HCT116 (cell line): ENCODE measurements at regions not wholly inside any gene's neighbourhood (a gene's known extent, or its start where the extent isn't known, plus 50 kb on each side); places are given as distances from the start of the nearest gene placed in this dataset.

Experiments used
- ATAC-seq: fragments of 200-7000 bp; cut with Tn5 transposase; 2 replicates; pipeline ENCODE4 v1.9.1; 2020; ENCODE audit warnings: mild to moderate bottlenecking, moderate library complexity
- BruUV-seq: library from RNA; stranded (reverse); fragments of 400-500 nt; replicated peaks from 2 replicates; lab custom pipeline; 2021; lab: Mats Ljungman, UMichigan
- CTCF ChIA-PET: fragments of 300-600 bp; sonication (Branson Sonifier 250); formaldehyde crosslinking; loops from one replicate; lab custom pipeline; 2021; ENCODE audit warnings: antibody characterized with exemption; lab: Charles Lee
- POLR2A ChIA-PET: fragments of 300-600, 350-600 bp; sonication (Branson Sonifier 250); formaldehyde crosslinking; loops from one replicate; lab custom pipeline; 2021; ENCODE audit warnings: antibody characterized with exemption; lab: Charles Lee
- RAD21 ChIA-PET, 2 experiments: fragments of 300-600 bp; sonication (Branson Sonifier 250); formaldehyde crosslinking; loops; one replicate each; lab custom pipeline; 2023; ENCODE audit warnings: low total read pairs in 2 of 2; ENCODE audit not compliant: uncharacterized antibody in 2 of 2, unreplicated experiment in 2 of 2, low non-redundant PET in 1 of 2; lab: Charles Lee
- DNase-seq: peaks from one replicate; pipeline ENCODE4 v3.0.0-alpha.2; 2010; ENCODE audit warnings: low read depth, low spot score
- H2AFZ ChIP-seq: fragments of 200-600 bp; shearing (Covaris generic), sonication (generic); 2 replicates; pipeline ENCODE4 v1.6.1; 2017; ENCODE audit warnings: low read depth, mixed run types, mixed read lengths, antibody characterized with exemption, low read length; ENCODE audit not compliant: poor library complexity, severe bottlenecking
- H3K27ac ChIP-seq: 2 replicates; pipeline ENCODE4 v1.5.1; 2012; ENCODE audit warnings: low read depth, low read length
- H3K27me3 ChIP-seq: fragments of 200-600 bp; sonication (generic); 2 replicates; pipeline ENCODE4 v1.6.1; 2016; ENCODE audit warnings: mixed run types, low read length, mixed read lengths; ENCODE audit not compliant: insufficient read depth
- H3K36me3 ChIP-seq, 2 experiments: fragments of 200-500 bp in 1 of 2; fragments of 200-600 bp in 1 of 2; sonication (Bioruptor generic) in 1 of 2; sonication (generic) in 1 of 2; 2 replicates each; pipeline versions ENCODE4 v1.5.1 to v1.6.1; 2014 to 2016; ENCODE audit warnings: low read length in 2 of 2, inconsistent platforms in 1 of 2, mixed read lengths in 1 of 2, mixed run types in 1 of 2; ENCODE audit not compliant: insufficient read depth in 2 of 2, control insufficient read depth in 1 of 2
- H3K4me1 ChIP-seq, 2 experiments: fragments of 200-600 bp in 1 of 2; sonication (generic) in 1 of 2; 2 replicates each; pipeline versions ENCODE4 v1.5.1 to v1.6.1; 2012 to 2017; ENCODE audit warnings: low read length in 2 of 2, inconsistent platforms in 1 of 2, mild to moderate bottlenecking in 1 of 2, mixed read lengths in 1 of 2, mixed run types in 1 of 2, moderate library complexity in 1 of 2; ENCODE audit not compliant: insufficient read depth in 2 of 2, control insufficient read depth in 1 of 2
- H3K4me2 ChIP-seq: fragments of 200-600 bp; sonication (generic); 2 replicates; pipeline ENCODE4 v1.6.1; 2017; ENCODE audit warnings: mixed run types, low read length, mixed read lengths
- H3K4me3 ChIP-seq, 2 experiments: fragments of 200-600 bp in 1 of 2; sonication (generic) in 1 of 2; replicated peaks in 1 of 2; 2 replicates each; pipeline ENCODE4 v1.5.1; 2011 to 2016; ENCODE audit warnings: low read length in 2 of 2, control low read depth in 1 of 2, low read depth in 1 of 2, mild to moderate bottlenecking in 1 of 2, mixed read lengths in 1 of 2, mixed run types in 1 of 2
- H3K79me2 ChIP-seq: fragments of 200-600 bp; sonication (generic); 2 replicates; pipeline ENCODE4 v1.6.1; 2017; ENCODE audit warnings: mild to moderate bottlenecking, mixed run types, low read length, moderate library complexity, mixed read lengths; ENCODE audit not compliant: insufficient read depth
- H3K9ac ChIP-seq: fragments of 200-600 bp; sonication (generic); 2 replicates; pipeline ENCODE4 v1.6.1; 2016; ENCODE audit warnings: low read length, mixed read lengths
- H3K9me2 ChIP-seq: fragments of 200-600 bp; sonication (generic), shearing (Covaris generic); 2 replicates; pipeline ENCODE4 v1.6.1; 2017; ENCODE audit warnings: mixed run types, mild to moderate bottlenecking, moderate library complexity; ENCODE audit not compliant: insufficient read depth
- H3K9me3 ChIP-seq, 2 experiments: fragments of 200-500 bp in 1 of 2; fragments of 200-600 bp in 1 of 2; sonication (Bioruptor generic) in 1 of 2; sonication (generic) in 1 of 2; 2 replicates each; pipeline ENCODE4 v1.6.1; 2014 to 2017; ENCODE audit warnings: low read length in 2 of 2, mixed read lengths in 2 of 2, inconsistent platforms in 1 of 2, low read depth in 1 of 2, mild to moderate bottlenecking in 1 of 2, mixed run types in 1 of 2, moderate library complexity in 1 of 2; ENCODE audit not compliant: control insufficient read depth in 1 of 2, insufficient read depth in 1 of 2
- H4K20me1 ChIP-seq: fragments of 200-600 bp; sonication (generic), shearing (Covaris generic); 2 replicates; pipeline ENCODE4 v1.6.1; 2017; ENCODE audit warnings: mixed run types, mild to moderate bottlenecking, moderate library complexity; ENCODE audit not compliant: insufficient read depth
- CBX3 ChIP-seq: IDR thresholded peaks from 2 replicates; pipeline ENCODE4 v1.6.1; 2012; ENCODE audit warnings: low read depth
- CEBPB ChIP-seq: IDR thresholded peaks from 2 replicates; pipeline ENCODE4 v1.6.1; 2012; ENCODE audit warnings: low read depth
- CTCF ChIP-seq, 3 experiments: fragments of 200-600 bp in 1 of 3; sonication (generic) in 1 of 3; IDR thresholded peaks in 2 of 3; conservative IDR thresholded peaks in 1 of 3; 2 replicates each; pipeline ENCODE4 v1.5.1; 2012 to 2017; ENCODE audit warnings: low read depth in 2 of 3, low read length in 2 of 3, antibody characterized with exemption in 1 of 3, borderline replicate concordance in 1 of 3, control low read depth in 1 of 3, mild to moderate bottlenecking in 1 of 3, mixed read lengths in 1 of 3, mixed run types in 1 of 3, moderate library complexity in 1 of 3; ENCODE audit not compliant: insufficient read depth in 1 of 3
- EGR1 ChIP-seq: IDR thresholded peaks from 2 replicates; pipeline ENCODE4 v1.6.1; 2012; ENCODE audit warnings: low read depth
- ELF1 ChIP-seq: IDR thresholded peaks from 2 replicates; pipeline ENCODE4 v1.6.1; 2012; ENCODE audit warnings: low read depth, borderline replicate concordance
- EZH2 ChIP-seq: fragments of 200-600 bp; sonication (generic); IDR thresholded peaks from 2 replicates; pipeline ENCODE4 v1.6.1; 2017; ENCODE audit warnings: antibody characterized with exemption, mixed run types
- EZH2phosphoT487 ChIP-seq: fragments of 200-600 bp; IDR thresholded peaks from 2 replicates; pipeline ENCODE4 v1.6.1; 2018; ENCODE audit warnings: antibody characterized with exemption, borderline replicate concordance
- FOSL1 ChIP-seq: IDR thresholded peaks from 2 replicates; pipeline ENCODE4 v1.6.1; 2012; ENCODE audit warnings: low read depth
- MAX ChIP-seq: IDR thresholded peaks from 2 replicates; pipeline ENCODE4 v1.6.1; 2012
- POLR2A ChIP-seq: IDR thresholded peaks from 2 replicates; pipeline ENCODE4 v1.7.0; 2011; ENCODE audit warnings: borderline replicate concordance; ENCODE audit not compliant: insufficient read depth, insufficient read length; ENCODE audit errors: extremely low read depth
- POLR2AphosphoS5 ChIP-seq: IDR thresholded peaks from 2 replicates; pipeline ENCODE4 v1.6.1; 2011; ENCODE audit warnings: mild to moderate bottlenecking, low read depth, low read length, moderate library complexity
- REST ChIP-seq: IDR thresholded peaks from 2 replicates; pipeline ENCODE4 v1.6.1; 2012; ENCODE audit warnings: low read depth
- SIN3A ChIP-seq: IDR thresholded peaks from 2 replicates; pipeline ENCODE4 v1.6.1; 2012; ENCODE audit warnings: low read depth
- SP1 ChIP-seq: IDR thresholded peaks from 2 replicates; pipeline ENCODE4 v1.6.1; 2012; ENCODE audit warnings: low read depth
- SRF ChIP-seq: IDR thresholded peaks from 2 replicates; pipeline ENCODE4 v1.6.1; 2012; ENCODE audit warnings: low read depth
- TCF7L2 ChIP-seq: IDR thresholded peaks from 2 replicates; pipeline ENCODE4 v1.7.0; 2011; ENCODE audit warnings: borderline replicate concordance, inconsistent platforms; ENCODE audit not compliant: insufficient read depth, insufficient read length; ENCODE audit errors: extremely low read depth
- ZBTB33 ChIP-seq: IDR thresholded peaks from 2 replicates; pipeline ENCODE4 v1.6.1; 2011; ENCODE audit warnings: mild to moderate bottlenecking, low read length, moderate library complexity; ENCODE audit not compliant: insufficient replicate concordance; ENCODE audit errors: extremely low read depth
- ZFX ChIP-seq: fragments of 450-650 bp; IDR thresholded peaks from 2 replicates; pipeline ENCODE4 v1.6.1; 2017
- ZNF274 ChIP-seq: fragments of 200-500 bp; sonication (Bioruptor generic); IDR thresholded peaks from 2 replicates; pipeline ENCODE4 v1.6.1; 2014; ENCODE audit warnings: mild to moderate bottlenecking, low read depth, low read length, inconsistent platforms
- intact Hi-C: fragments of 100-400 bp; cut with micrococcal nuclease; formaldehyde crosslinking; loops from 2 replicates; pipeline ENCODE4 v1.10.0; 2022

- Histone ChIP-seq H3K9me3 (no peaks in the 10 kb centered on the region), H3K4me1 (peaks cover 0 to 7% of the 10 kb centered on the region in 2 experiments; a peak in 1 of 4 replicates), H4K20me1 (no peaks in the 10 kb centered on the region), H3K27ac (no peak overlapping the region), H3K27me3 (peaks cover 6% of the 10 kb centered on the region; the same call in 1 of the 2 replicates), H3K9me2 (no peaks in the 10 kb centered on the region), H3K4me3 (no peak overlapping the region), H2AFZ (no peak overlapping the region), H3K36me3 (no peaks in the 10 kb centered on the region), H3K79me2 (no peaks in the 10 kb centered on the region), H3K4me2 (no peak overlapping the region), H3K9ac (no peak overlapping the region)
- ATAC-seq (no peak), DNase-seq (no peak)
- CTCF ChIA-PET, result no interaction called here
- no peak for TF ChIP-seq TCF7L2
- no peak for TF ChIP-seq CEBPB
- TF ChIP-seq SIN3A, result no peak
- TF ChIP-seq REST, result no peak
- no peak for TF ChIP-seq ZNF274
- TF ChIP-seq EGR1, result no peak
- no peak for TF ChIP-seq POLR2AphosphoS5
- TF ChIP-seq ZFX, result no peak
- no peak for TF ChIP-seq CTCF (IDR thresholded peaks at IDR 0.05 in 2 of 3, conservative IDR thresholded peaks at IDR 0.05 in 1 of 3; ENCODE audit: borderline replicate concordance in 1 of 3, insufficient read depth in 1 of 3, low read depth in 2 of 3, low read length in 2 of 3)
- TF ChIP-seq SP1, result no peak
- no peak for TF ChIP-seq CBX3
- TF ChIP-seq ZBTB33, result no peak
- no peak for TF ChIP-seq SRF
- TF ChIP-seq EZH2phosphoT487, result no peak
- TF ChIP-seq FOSL1, result no peak
- TF ChIP-seq MAX, result no peak
- TF ChIP-seq POLR2A, result no peak
- no peak for TF ChIP-seq EZH2
- TF ChIP-seq ELF1, result no peak
- BruUV-seq, result no TSS peak
- POLR2A ChIA-PET, result no interaction called here
- intact Hi-C loops, result no loop called here
- RAD21 ChIA-PET, result no interaction called here
These were observed 122.3 kb upstream of the SIX2 start for GRCh38 chr2:45131587-45131986.
